NCI-H82 (cell line): ENCODE measurements at regions not wholly inside any gene's neighbourhood (a gene's known extent, or its start where the extent isn't known, plus 50 kb on each side); places are given as distances from the start of the nearest gene placed in this dataset.
A peak's percentile ranks its signal among the peaks of the same experiment; 100 is the strongest.
"Not testable (repeated sequence)": the region's sequence is repeated elsewhere in the genome, so short reads cannot be mapped to it uniquely, and the experiment has no call there.

Experiments used
- DNase-seq: peaks from one replicate; lab custom pipeline; 2025; lab: John Stamatoyannopoulos, UW

GRCh38 chr3:4149296-4149695 is 153.9 kb upstream of the SETMAR start:
- no peak for DNase-seq

- no peak for DNase-seq
Measured at GRCh38 chr3:4150816-4151215, 152.4 kb upstream of the SETMAR start.

- DNase-seq: no peak
Measured at GRCh38 chr3:4151859-4152258, 151.3 kb upstream of the SETMAR start.

- no peak for DNase-seq
Measured at GRCh38 chr3:4153771-4154170, 149.4 kb upstream of the SETMAR start.

GRCh38 chr3:4158329-4158728 is 144.8 kb upstream of the SETMAR start:
- DNase-seq: no peak

- no peak for DNase-seq
Measured at GRCh38 chr3:4162096-4162495, 141.1 kb upstream of the SETMAR start.

GRCh38 chr3:4163011-4163410 is 140.2 kb upstream of the SETMAR start:
- no peak for DNase-seq

GRCh38 chr3:4166540-4166939 is 136.6 kb upstream of the SETMAR start:
- no peak for DNase-seq

- DNase-seq: not testable (repeated sequence)
Measured at GRCh38 chr3:4167230-4167629, 135.9 kb upstream of the SETMAR start.

GRCh38 chr3:4174791-4175190 is 128.4 kb upstream of the SETMAR start:
- no peak for DNase-seq

GRCh38 chr3:4191971-4192370 is 111.2 kb upstream of the SETMAR start:
- no peak for DNase-seq

GRCh38 chr3:4195006-4195405 is 108.2 kb upstream of the SETMAR start:
- DNase-seq: no peak

- DNase-seq: no peak
Measured at GRCh38 chr3:4196506-4197147, 106.5 kb upstream of the SETMAR start.

GRCh38 chr3:4197670-4198069 is 105.5 kb upstream of the SETMAR start:
- no peak for DNase-seq

- DNase-seq: no peak
Measured at GRCh38 chr3:4198491-4198890, 104.7 kb upstream of the SETMAR start.

- DNase-seq: not testable (repeated sequence)
Measured at GRCh38 chr3:4204776-4205175, 98.4 kb upstream of the SETMAR start.

- no peak for DNase-seq
Measured at GRCh38 chr3:4207672-4208071, 95.5 kb upstream of the SETMAR start.

- no peak for DNase-seq
Measured at GRCh38 chr3:4208556-4208955, 94.6 kb upstream of the SETMAR start.

- no peak for DNase-seq
Measured at GRCh38 chr3:4211610-4212009, 91.6 kb upstream of the SETMAR start.

- not testable (repeated sequence) for DNase-seq
Measured at GRCh38 chr3:4213420-4213819, 89.7 kb upstream of the SETMAR start.

- not testable (repeated sequence) for DNase-seq
Measured at GRCh38 chr3:4216974-4217373, 86.2 kb upstream of the SETMAR start.

GRCh38 chr3:4218456-4219226 is 84.5 kb upstream of the SETMAR start:
- DNase-seq: peak; percentile 61

- no peak for DNase-seq
Measured at GRCh38 chr3:4219227-4219568, 84.0 kb upstream of the SETMAR start.

- peak; percentile 38 for DNase-seq
Measured at GRCh38 chr3:4220065-4220464, 83.1 kb upstream of the SETMAR start.
